NB4 (cell line): ENCODE measurements at regions not wholly inside any gene's neighbourhood (a gene's known extent, or its start where the extent isn't known, plus 50 kb on each side); places are given as distances from the start of the nearest gene placed in this dataset.

ENCODE experiments used
- MYC ChIP-seq: IDR thresholded peaks from 2 replicates; pipeline ENCODE4 v1.6.1; 2011; ENCODE audit warnings: low read depth, low read length
- POLR2A ChIP-seq: IDR thresholded peaks from 2 replicates; pipeline ENCODE4 v1.6.1; 2011; ENCODE audit warnings: mild to moderate bottlenecking; ENCODE audit not compliant: insufficient read length; ENCODE audit errors: extremely low read depth
- TF ChIP-seq, protein P1 (sequence below): IDR thresholded peaks from one replicate; pipeline ENCODE4 v1.5.1; 2012; ENCODE audit warnings: low read depth, low read length
- TF ChIP-seq, protein P2 (sequence below): IDR thresholded peaks from 2 replicates; pipeline ENCODE4 v1.6.1; 2011; ENCODE audit warnings: low read depth, low read length

DNA sequence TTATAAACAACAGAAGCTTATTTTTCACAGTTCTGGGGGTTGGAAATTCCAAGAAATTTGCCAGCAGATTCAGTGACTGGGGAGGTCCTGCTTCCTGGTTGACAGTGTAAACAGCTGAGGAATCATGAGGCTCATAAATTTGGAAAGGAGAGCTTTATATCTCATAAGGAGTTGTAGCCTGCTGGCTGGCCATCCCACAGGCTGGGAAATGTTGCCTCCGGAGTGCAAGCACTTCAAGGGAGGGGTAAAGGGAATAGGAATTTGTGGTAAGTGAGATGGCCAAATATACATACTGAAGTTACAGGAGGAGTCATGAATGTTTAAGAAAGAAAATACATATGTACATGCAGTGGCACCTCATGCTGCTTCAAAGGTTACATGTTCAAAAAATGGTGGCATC is 217.2 kb upstream of the CBLB start:
- TF ChIP-seq POLR2A, result no peak
- TF ChIP-seq, protein P1, sequence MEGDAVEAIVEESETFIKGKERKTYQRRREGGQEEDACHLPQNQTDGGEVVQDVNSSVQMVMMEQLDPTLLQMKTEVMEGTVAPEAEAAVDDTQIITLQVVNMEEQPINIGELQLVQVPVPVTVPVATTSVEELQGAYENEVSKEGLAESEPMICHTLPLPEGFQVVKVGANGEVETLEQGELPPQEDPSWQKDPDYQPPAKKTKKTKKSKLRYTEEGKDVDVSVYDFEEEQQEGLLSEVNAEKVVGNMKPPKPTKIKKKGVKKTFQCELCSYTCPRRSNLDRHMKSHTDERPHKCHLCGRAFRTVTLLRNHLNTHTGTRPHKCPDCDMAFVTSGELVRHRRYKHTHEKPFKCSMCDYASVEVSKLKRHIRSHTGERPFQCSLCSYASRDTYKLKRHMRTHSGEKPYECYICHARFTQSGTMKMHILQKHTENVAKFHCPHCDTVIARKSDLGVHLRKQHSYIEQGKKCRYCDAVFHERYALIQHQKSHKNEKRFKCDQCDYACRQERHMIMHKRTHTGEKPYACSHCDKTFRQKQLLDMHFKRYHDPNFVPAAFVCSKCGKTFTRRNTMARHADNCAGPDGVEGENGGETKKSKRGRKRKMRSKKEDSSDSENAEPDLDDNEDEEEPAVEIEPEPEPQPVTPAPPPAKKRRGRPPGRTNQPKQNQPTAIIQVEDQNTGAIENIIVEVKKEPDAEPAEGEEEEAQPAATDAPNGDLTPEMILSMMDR, result no peak
- TF ChIP-seq, protein P2, sequence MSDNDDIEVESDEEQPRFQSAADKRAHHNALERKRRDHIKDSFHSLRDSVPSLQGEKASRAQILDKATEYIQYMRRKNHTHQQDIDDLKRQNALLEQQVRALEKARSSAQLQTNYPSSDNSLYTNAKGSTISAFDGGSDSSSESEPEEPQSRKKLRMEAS, result no peak
- no peak for TF ChIP-seq MYC
